ENCODE measurements at regions not wholly inside any gene's neighbourhood (a gene's known extent, or its start where the extent isn't known, plus 50 kb on each side); places are given as distances from the start of the nearest gene placed in this dataset.

- TF ChIP-seq ZNF462 (CRISPR knock-in tag; IDR thresholded peaks at IDR 0.05) (no peak), POLR2AphosphoS5 (IDR thresholded peaks at IDR 0.05; ENCODE audit: low read depth) (no peak), ZNF114 (CRISPR knock-in tag; IDR thresholded peaks at IDR 0.05) (no peak), CREB1 (CRISPR knock-in tag; IDR thresholded peaks at IDR 0.05; ENCODE audit: low read depth) (no peak)
Observed at GRCh38 chr10:64573623-64574325, 1052.6 kb downstream of the REEP3 start (continued).

DNA sequence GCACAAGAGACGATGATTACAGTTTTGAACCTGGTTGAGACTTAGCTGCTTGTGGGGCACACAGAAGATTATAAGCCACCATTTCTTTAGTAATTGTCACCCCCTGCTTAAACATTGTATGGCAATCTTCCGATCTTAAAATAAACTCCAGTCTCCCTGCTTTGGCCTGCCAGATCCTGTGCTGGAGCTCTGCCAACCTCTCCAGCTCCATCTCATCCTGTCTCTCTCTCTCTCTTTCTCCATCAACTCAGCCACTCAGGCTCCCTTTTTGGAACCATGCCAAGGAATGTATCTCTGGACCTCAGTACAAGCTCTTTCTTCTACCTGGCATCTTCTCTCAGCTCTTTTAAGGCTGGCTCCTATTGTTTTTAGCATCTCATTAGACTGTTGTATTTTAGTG, 1053.2 kb downstream of the REEP3 start:
- no peak overlapping the region for H3K4me2 ChIP-seq
- Mint-ChIP-seq H3K4me3 (no peak overlapping the region), H3K9me3 (no peaks in the 10 kb centered on the region; the same call in 1 of the 3 replicates), H3K36me3 (ENCODE audit: low read depth) (no peaks in the 10 kb centered on the region), H3K27ac (no peak overlapping the region), H3K4me1 (no peaks in the 10 kb centered on the region), H3K27me3 (ENCODE audit: insufficient read depth, low read depth, poor library complexity) (peaks cover 2% of the 10 kb centered on the region)
- no peaks in the 10 kb centered on the region for H4K20me1 ChIP-seq (replicated peaks; ENCODE audit: insufficient read depth)
- no peaks in the 10 kb centered on the region for H3K36me3 ChIP-seq (ENCODE audit: insufficient read depth)
- DNase-seq (ENCODE audit: low spot score): no peak
- no peaks in the 10 kb centered on the region for H3F3A ChIP-seq (replicated peaks; ENCODE audit: low read depth)
- no peaks in the 10 kb centered on the region for H3K27me3 ChIP-seq (ENCODE audit: insufficient read depth)
- H3K4me1 ChIP-seq (ENCODE audit: insufficient read depth): no peaks in the 10 kb centered on the region
- no peaks in the 10 kb centered on the region for H3K79me2 ChIP-seq (replicated peaks; ENCODE audit: insufficient read depth)
- H3K4me3 ChIP-seq: no peak overlapping the region
- no peak overlapping the region for H3K27ac ChIP-seq (ENCODE audit: low read depth)
- no peak for ATAC-seq
- no peak overlapping the region for H2AFZ ChIP-seq
- H3K9me2 ChIP-seq (ENCODE audit: insufficient read depth): peaks cover 3% of the 10 kb centered on the region; the same call in 1 of the 2 replicates
- TF ChIP-seq ZNF462 (CRISPR knock-in tag; IDR thresholded peaks at IDR 0.05): no peak
- TF ChIP-seq EZH2 (IDR thresholded peaks at IDR 0.05; ENCODE audit: low read depth, unreplicated experiment): no peak
- TF ChIP-seq, protein P1, sequence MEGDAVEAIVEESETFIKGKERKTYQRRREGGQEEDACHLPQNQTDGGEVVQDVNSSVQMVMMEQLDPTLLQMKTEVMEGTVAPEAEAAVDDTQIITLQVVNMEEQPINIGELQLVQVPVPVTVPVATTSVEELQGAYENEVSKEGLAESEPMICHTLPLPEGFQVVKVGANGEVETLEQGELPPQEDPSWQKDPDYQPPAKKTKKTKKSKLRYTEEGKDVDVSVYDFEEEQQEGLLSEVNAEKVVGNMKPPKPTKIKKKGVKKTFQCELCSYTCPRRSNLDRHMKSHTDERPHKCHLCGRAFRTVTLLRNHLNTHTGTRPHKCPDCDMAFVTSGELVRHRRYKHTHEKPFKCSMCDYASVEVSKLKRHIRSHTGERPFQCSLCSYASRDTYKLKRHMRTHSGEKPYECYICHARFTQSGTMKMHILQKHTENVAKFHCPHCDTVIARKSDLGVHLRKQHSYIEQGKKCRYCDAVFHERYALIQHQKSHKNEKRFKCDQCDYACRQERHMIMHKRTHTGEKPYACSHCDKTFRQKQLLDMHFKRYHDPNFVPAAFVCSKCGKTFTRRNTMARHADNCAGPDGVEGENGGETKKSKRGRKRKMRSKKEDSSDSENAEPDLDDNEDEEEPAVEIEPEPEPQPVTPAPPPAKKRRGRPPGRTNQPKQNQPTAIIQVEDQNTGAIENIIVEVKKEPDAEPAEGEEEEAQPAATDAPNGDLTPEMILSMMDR (conservative IDR thresholded peaks at IDR 0.05; ENCODE audit: low read depth in 2 of 2): no peak
- no peak for TF ChIP-seq POLR2AphosphoS5 (IDR thresholded peaks at IDR 0.05; ENCODE audit: low read depth)
- TF ChIP-seq STAT1 (IDR thresholded peaks at IDR 0.05; ENCODE audit: unreplicated experiment): no peak
